ENCODE measurements at regions not wholly inside any gene's neighbourhood (a gene's known extent, or its start where the extent isn't known, plus 50 kb on each side); places are given as distances from the start of the nearest gene placed in this dataset.

- TF ChIP-seq, protein P1, sequence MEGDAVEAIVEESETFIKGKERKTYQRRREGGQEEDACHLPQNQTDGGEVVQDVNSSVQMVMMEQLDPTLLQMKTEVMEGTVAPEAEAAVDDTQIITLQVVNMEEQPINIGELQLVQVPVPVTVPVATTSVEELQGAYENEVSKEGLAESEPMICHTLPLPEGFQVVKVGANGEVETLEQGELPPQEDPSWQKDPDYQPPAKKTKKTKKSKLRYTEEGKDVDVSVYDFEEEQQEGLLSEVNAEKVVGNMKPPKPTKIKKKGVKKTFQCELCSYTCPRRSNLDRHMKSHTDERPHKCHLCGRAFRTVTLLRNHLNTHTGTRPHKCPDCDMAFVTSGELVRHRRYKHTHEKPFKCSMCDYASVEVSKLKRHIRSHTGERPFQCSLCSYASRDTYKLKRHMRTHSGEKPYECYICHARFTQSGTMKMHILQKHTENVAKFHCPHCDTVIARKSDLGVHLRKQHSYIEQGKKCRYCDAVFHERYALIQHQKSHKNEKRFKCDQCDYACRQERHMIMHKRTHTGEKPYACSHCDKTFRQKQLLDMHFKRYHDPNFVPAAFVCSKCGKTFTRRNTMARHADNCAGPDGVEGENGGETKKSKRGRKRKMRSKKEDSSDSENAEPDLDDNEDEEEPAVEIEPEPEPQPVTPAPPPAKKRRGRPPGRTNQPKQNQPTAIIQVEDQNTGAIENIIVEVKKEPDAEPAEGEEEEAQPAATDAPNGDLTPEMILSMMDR (IDR thresholded peaks at IDR 0.05), result no peak
- TF ChIP-seq POLR2A (IDR thresholded peaks at IDR 0.05), result no peak
Observed at GRCh38 chr4:27112587-27112986, 251.9 kb downstream of the STIM2 start.
